ENCODE measurements at regions not wholly inside any gene's neighbourhood (a gene's known extent, or its start where the extent isn't known, plus 50 kb on each side); places are given as distances from the start of the nearest gene placed in this dataset.
"Not testable (repeated sequence)": the region's sequence is repeated elsewhere in the genome, so short reads cannot be mapped to it uniquely, and the experiment has no call there.

GRCh38 chr14:105737504-105738246, 211.3 kb downstream of the TMEM121 start:
- Histone ChIP-seq H3K9ac (ENCODE audit: insufficient read length) (no peak overlapping the region), H3K27ac (no peak overlapping the region), H3K4me3 (no peak overlapping the region), H3K9me3 (ENCODE audit: low read depth, low read length) (no peaks in the 10 kb centered on the region), H3K36me3 (ENCODE audit: insufficient read depth, low read length) (no peaks in the 10 kb centered on the region)
- DNase-seq (ENCODE audit: low read depth, low spot score) = no peak
- no peak for TF ChIP-seq POLR2AphosphoS5 (IDR thresholded peaks at IDR 0.05; ENCODE audit: borderline replicate concordance, low read depth, low read length)
- TF ChIP-seq EZH2 (IDR thresholded peaks at IDR 0.05) = no peak
- no peak for TF ChIP-seq FOXP2 (optimal IDR thresholded peaks at IDR 0.05; ENCODE audit: control extremely low read depth, extremely low read length, insufficient read depth)

GRCh38 chr14:105738638-105739037, 212.3 kb downstream of the TMEM121 start:
- no peak for DNase-seq (ENCODE audit: low read depth, low spot score)
- Histone ChIP-seq H3K9me3 (ENCODE audit: low read depth, low read length) (no peaks in the 10 kb centered on the region), H3K9ac (ENCODE audit: insufficient read length) (no peak overlapping the region), H3K36me3 (ENCODE audit: insufficient read depth, low read length) (no peaks in the 10 kb centered on the region), H3K27ac (no peak overlapping the region), H3K4me3 (no peak overlapping the region)
- no peak for TF ChIP-seq EZH2 (IDR thresholded peaks at IDR 0.05)
- no peak for TF ChIP-seq FOXP2 (optimal IDR thresholded peaks at IDR 0.05; ENCODE audit: control extremely low read depth, extremely low read length, insufficient read depth)
- TF ChIP-seq POLR2AphosphoS5 (IDR thresholded peaks at IDR 0.05; ENCODE audit: borderline replicate concordance, low read depth, low read length) = no peak

- no peak for DNase-seq (ENCODE audit: low read depth, low spot score)
- Histone ChIP-seq H3K27ac (no peak overlapping the region), H3K9ac (ENCODE audit: insufficient read length) (no peak overlapping the region), H3K36me3 (ENCODE audit: insufficient read depth, low read length) (no peaks in the 10 kb centered on the region), H3K9me3 (ENCODE audit: low read depth, low read length) (no peaks in the 10 kb centered on the region), H3K4me3 (no peak overlapping the region)
- TF ChIP-seq EZH2 (IDR thresholded peaks at IDR 0.05) (no peak), POLR2AphosphoS5 (IDR thresholded peaks at IDR 0.05; ENCODE audit: borderline replicate concordance, low read depth, low read length) (no peak), FOXP2 (optimal IDR thresholded peaks at IDR 0.05; ENCODE audit: control extremely low read depth, extremely low read length, insufficient read depth) (no peak)
These were observed 213.1 kb downstream of the TMEM121 start for GRCh38 chr14:105739331-105740102.

GRCh38 chr14:105740272-105740671, 213.9 kb downstream of the TMEM121 start:
- not testable (repeated sequence) for H3K36me3 ChIP-seq (ENCODE audit: insufficient read depth, low read length); H3K27ac ChIP-seq; H3K9ac ChIP-seq (ENCODE audit: insufficient read length); H3K4me3 ChIP-seq; H3K9me3 ChIP-seq (ENCODE audit: low read depth, low read length); DNase-seq (ENCODE audit: low read depth, low spot score)

- H3K27ac ChIP-seq; H3K9me3 ChIP-seq (ENCODE audit: low read depth, low read length); H3K9ac ChIP-seq (ENCODE audit: insufficient read length): not testable (repeated sequence)
These were observed 214.6 kb downstream of the TMEM121 start for GRCh38 chr14:105740961-105741360.

GRCh38 chr14:105741707-105742530, 215.5 kb downstream of the TMEM121 start:
- not testable (repeated sequence) for H3K36me3 ChIP-seq (ENCODE audit: insufficient read depth, low read length); H3K4me3 ChIP-seq; DNase-seq (ENCODE audit: low read depth, low spot score); H3K9me3 ChIP-seq (ENCODE audit: low read depth, low read length); H3K9ac ChIP-seq (ENCODE audit: insufficient read length); H3K27ac ChIP-seq

More at GRCh38 chr14:105740961-105741360, 214.6 kb downstream of the TMEM121 start:
- H3K4me3 ChIP-seq; H3K36me3 ChIP-seq (ENCODE audit: insufficient read depth, low read length); DNase-seq (ENCODE audit: low read depth, low spot score): not testable (repeated sequence)

GRCh38 chr14:105742531-105742848, 216.1 kb downstream of the TMEM121 start:
- TF ChIP-seq FOXP2 (optimal IDR thresholded peaks at IDR 0.05; ENCODE audit: control extremely low read depth, extremely low read length, insufficient read depth) (no peak), POLR2AphosphoS5 (IDR thresholded peaks at IDR 0.05; ENCODE audit: borderline replicate concordance, low read depth, low read length) (no peak), EZH2 (IDR thresholded peaks at IDR 0.05) (no peak)
- H3K4me3 ChIP-seq = no peak overlapping the region
- H3K36me3 ChIP-seq (ENCODE audit: insufficient read depth, low read length) = no peaks in the 10 kb centered on the region
- no peak for DNase-seq (ENCODE audit: low read depth, low spot score)
- H3K27ac ChIP-seq = no peak overlapping the region
- no peaks in the 10 kb centered on the region for H3K9me3 ChIP-seq (ENCODE audit: low read depth, low read length)
- no peak overlapping the region for H3K9ac ChIP-seq (ENCODE audit: insufficient read length)

GRCh38 chr14:105742904-105743701, 216.7 kb downstream of the TMEM121 start:
- H3K36me3 ChIP-seq (ENCODE audit: insufficient read depth, low read length); DNase-seq (ENCODE audit: low read depth, low spot score); H3K4me3 ChIP-seq; H3K9ac ChIP-seq (ENCODE audit: insufficient read length); H3K27ac ChIP-seq; H3K9me3 ChIP-seq (ENCODE audit: low read depth, low read length): not testable (repeated sequence)

- DNase-seq (ENCODE audit: low read depth, low spot score); H3K4me3 ChIP-seq; H3K27ac ChIP-seq; H3K36me3 ChIP-seq (ENCODE audit: insufficient read depth, low read length); H3K9me3 ChIP-seq (ENCODE audit: low read depth, low read length); H3K9ac ChIP-seq (ENCODE audit: insufficient read length): not testable (repeated sequence)
These were observed 217.9 kb downstream of the TMEM121 start for GRCh38 chr14:105744213-105744787.

Measured in SK-N-MC (cell line).